GM19324 (cell line): ENCODE measurements at regions not wholly inside any gene's neighbourhood (a gene's known extent, or its start where the extent isn't known, plus 50 kb on each side); places are given as distances from the start of the nearest gene placed in this dataset.

Experiments
- ATAC-seq: cut with Tn5 transposase; IDR thresholded peaks from one replicate; pipeline ENCODE4 v1.9.1; 2021; ENCODE audit warnings: mild to moderate bottlenecking, moderate library complexity; ENCODE audit not compliant: unreplicated experiment, low FRiP score

GRCh38 chr1:60757485-60757884 is 324.9 kb upstream of the NFIA start:
- no peak for ATAC-seq

- ATAC-seq, result no peak
These were observed 329.1 kb upstream of the NFIA start for GRCh38 chr1:60753036-60753900.

GRCh38 chr1:60751306-60751705 is 331.1 kb upstream of the NFIA start:
- ATAC-seq, result no peak

GRCh38 chr1:60747353-60747752 is 335.0 kb upstream of the NFIA start:
- no peak for ATAC-seq

- ATAC-seq, result no peak
These were observed 336.0 kb upstream of the NFIA start for GRCh38 chr1:60746278-60746791.

- no peak for ATAC-seq
These were observed 336.9 kb upstream of the NFIA start for GRCh38 chr1:60745484-60745883.

- ATAC-seq, result no peak
These were observed 340.0 kb upstream of the NFIA start for GRCh38 chr1:60742339-60742738.

- no peak for ATAC-seq
These were observed 342.2 kb upstream of the NFIA start for GRCh38 chr1:60740154-60740553.

GRCh38 chr1:60739729-60740128 is 342.6 kb upstream of the NFIA start:
- ATAC-seq, result no peak

- ATAC-seq, result no peak
These were observed 349.4 kb upstream of the NFIA start for GRCh38 chr1:60732977-60733401.

- ATAC-seq, result no peak
These were observed 351.0 kb upstream of the NFIA start for GRCh38 chr1:60731321-60731720.

GRCh38 chr1:60727552-60727951 is 354.8 kb upstream of the NFIA start:
- no peak for ATAC-seq

GRCh38 chr1:60716472-60716871 is 365.9 kb upstream of the NFIA start:
- no peak for ATAC-seq

- ATAC-seq, result no peak
These were observed 366.4 kb upstream of the NFIA start for GRCh38 chr1:60715970-60716369.

- ATAC-seq, result no peak
These were observed 372.9 kb upstream of the NFIA start for GRCh38 chr1:60709426-60709825.

- no peak for ATAC-seq
These were observed 377.3 kb upstream of the NFIA start for GRCh38 chr1:60705026-60705425.

- no peak for ATAC-seq
These were observed 379.2 kb upstream of the NFIA start for GRCh38 chr1:60703155-60703554.

- no peak for ATAC-seq
These were observed 383.0 kb upstream of the NFIA start for GRCh38 chr1:60699325-60699724.

GRCh38 chr1:60697204-60697994 is 385.0 kb upstream of the NFIA start:
- ATAC-seq, result no peak

- ATAC-seq, result no peak
These were observed 385.8 kb upstream of the NFIA start for GRCh38 chr1:60696512-60696911.

GRCh38 chr1:60695716-60696171 is 386.6 kb upstream of the NFIA start:
- no peak for ATAC-seq
